ENCODE measurements at regions not wholly inside any gene's neighbourhood (a gene's known extent, or its start where the extent isn't known, plus 50 kb on each side); places are given as distances from the start of the nearest gene placed in this dataset.

DNA sequence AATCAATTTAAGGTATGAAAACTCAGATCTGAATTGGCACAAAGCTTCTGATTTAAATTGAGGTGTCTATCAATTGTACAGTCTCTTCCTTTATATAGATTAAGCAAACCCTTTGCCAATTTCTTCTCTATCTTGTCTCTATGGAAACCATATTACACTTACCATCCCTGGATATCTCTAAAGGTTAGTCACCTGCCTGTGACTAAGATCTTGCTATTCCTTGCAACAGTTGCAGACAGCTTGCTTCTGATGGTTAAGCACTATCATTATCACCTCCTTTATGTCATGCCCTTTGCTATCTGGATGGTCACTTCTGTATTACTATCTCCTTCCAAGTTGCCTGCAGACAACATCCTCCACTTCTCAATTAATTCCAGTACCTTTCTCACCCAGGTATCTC is 998.6 kb upstream of the B3GALT2 start:
- TF ChIP-seq, protein P1, sequence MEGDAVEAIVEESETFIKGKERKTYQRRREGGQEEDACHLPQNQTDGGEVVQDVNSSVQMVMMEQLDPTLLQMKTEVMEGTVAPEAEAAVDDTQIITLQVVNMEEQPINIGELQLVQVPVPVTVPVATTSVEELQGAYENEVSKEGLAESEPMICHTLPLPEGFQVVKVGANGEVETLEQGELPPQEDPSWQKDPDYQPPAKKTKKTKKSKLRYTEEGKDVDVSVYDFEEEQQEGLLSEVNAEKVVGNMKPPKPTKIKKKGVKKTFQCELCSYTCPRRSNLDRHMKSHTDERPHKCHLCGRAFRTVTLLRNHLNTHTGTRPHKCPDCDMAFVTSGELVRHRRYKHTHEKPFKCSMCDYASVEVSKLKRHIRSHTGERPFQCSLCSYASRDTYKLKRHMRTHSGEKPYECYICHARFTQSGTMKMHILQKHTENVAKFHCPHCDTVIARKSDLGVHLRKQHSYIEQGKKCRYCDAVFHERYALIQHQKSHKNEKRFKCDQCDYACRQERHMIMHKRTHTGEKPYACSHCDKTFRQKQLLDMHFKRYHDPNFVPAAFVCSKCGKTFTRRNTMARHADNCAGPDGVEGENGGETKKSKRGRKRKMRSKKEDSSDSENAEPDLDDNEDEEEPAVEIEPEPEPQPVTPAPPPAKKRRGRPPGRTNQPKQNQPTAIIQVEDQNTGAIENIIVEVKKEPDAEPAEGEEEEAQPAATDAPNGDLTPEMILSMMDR (IDR thresholded peaks at IDR 0.05; ENCODE audit: borderline replicate concordance, extremely low read depth, low read length, poor library complexity, severe bottlenecking) = no peak
- TF ChIP-seq EZH2 (IDR thresholded peaks at IDR 0.05; ENCODE audit: borderline replicate concordance, low read depth, low read length, severe bottlenecking) = no peak
